HK-2 (cell line): ENCODE measurements at regions not wholly inside any gene's neighbourhood (a gene's known extent, or its start where the extent isn't known, plus 50 kb on each side); places are given as distances from the start of the nearest gene placed in this dataset.

ENCODE experiments used
- DNase-seq: peaks from one replicate; pipeline ENCODE4 v3.0.0-alpha.2; 2018; ENCODE audit not compliant: unreplicated experiment

DNA sequence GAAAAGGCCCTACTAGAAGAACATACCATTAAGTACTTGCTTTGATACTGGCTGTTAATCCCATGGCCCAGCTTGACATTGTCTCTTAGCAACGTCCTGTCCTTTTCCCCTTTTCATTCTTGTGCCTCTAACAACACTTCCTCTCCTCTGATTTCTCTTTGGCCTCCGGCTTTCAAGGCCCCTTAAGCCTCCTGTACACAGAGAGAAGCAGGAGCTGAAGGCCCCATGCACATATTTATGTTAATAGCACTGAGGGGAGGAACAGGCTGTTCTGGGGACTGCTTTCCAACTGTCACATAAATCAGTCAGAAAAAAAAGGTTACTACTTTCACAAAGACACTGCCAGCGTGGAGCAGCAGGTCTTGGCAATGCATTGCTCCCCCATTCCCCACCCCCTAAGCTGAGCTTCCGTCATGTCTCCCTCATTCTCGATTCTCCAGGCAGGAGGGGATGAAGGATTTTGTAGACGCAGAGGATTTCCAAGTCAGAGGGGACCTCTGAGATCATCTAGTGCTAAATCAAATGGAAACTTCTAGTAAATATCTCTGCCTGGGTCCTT, 257.4 kb upstream of the ADAMTS9 start:
- DNase-seq = no peak

DNA sequence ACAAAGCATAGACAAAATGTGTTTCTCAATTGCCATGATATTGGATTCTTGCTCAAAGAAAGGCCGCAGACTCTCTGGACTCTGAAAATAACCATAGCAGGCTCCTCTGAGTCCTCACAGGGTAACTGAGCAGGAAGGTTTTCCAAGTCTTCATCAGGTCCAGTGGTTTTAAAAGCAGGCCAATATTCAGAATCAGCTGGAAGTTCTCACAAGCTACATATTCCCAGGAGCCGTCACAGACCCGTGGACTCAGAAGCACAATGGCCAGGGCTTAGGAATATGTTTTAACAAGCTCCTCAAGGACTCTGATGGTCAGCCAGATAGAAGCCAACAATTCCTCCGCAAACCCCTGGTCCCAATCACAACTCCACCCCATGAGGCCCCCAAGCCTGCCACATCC, 256.1 kb upstream of the ADAMTS9 start:
- no peak for DNase-seq

DNA sequence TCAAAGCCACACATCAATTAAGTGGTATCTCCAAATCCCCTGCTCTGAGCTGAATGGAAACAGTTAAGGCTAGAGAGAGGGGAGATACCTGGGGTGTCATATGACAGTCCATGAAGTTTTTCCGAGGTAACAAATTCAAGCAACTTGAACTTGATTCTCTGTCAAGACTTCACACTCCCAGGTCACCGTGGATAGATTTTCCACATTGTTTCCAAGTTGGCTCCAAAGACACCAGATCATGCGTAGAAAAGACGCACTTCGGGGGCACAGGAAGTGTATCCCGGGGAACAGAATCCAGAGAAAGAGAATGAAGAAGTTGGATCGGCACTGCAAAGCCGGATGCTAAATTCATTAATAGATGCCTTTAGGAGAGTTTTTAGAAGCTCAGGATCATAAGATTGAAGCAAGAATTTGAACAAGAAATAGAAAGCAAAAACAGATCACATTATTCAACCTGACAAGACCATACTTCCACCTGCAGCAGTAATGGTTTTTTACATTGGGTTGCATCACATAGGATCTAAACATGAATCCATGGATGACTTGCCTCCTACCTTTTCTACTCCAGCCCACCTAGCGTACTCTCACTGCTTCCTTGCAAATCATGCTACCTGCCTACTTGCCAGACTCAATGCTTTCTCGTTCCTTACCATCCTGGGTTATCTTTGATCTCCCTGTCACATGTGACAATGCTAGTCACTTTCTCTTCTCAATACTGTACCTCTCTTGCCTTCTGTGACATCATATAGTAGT, 253.0 kb upstream of the ADAMTS9 start:
- no peak for DNase-seq

DNA sequence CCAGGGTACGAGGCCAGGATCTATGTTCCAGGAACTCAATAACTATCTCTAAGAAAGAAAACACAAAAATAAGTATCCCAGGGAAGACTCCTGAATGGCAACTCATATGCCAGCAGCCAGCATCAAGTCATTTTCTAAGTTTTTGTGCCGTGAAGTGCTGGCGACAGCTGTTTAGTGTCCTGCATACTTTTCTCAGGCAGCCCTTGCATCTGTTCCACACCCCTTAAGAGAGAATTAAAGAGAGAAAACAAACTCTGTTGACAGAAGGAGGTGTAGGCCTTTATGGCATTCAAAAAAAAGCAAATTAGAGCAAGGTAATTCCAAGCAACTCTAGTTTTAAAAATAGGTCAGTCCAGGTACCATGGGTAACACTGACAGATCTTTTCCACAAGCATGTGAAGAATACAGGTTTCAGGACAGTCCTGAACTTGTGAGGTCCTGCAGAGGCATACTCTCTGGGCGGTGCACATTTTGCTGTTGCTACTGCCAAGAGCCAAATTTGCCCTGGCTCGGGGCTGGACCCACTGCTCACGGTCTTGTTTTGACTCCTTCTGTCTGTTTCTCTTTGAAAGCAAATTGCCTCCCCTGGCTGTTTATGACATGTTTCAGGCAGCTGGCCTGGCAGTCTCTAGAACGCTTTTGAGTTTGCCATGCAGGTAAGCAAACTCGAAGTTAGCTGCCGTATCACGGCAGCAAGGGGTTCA, 252.1 kb upstream of the ADAMTS9 start:
- DNase-seq = no peak

DNA sequence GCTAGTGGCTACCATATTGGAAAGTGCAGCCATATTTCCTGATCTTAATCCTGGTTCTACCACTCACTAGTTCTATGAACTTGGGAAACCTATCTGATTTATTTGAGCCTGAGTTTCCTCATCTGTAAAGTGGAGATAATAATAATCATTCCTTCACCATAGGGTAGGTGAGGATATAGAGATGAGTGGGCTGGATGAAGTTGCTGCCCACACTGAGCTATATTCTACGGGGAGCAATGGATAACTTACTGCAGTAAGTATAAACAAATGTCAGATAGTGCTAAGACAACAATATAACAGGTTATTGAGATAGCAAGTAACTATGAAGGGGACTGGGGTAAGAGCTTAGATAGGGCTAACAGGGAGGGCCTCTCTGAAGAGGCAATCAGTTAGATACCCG, 251.5 kb upstream of the ADAMTS9 start:
- no peak for DNase-seq

DNA sequence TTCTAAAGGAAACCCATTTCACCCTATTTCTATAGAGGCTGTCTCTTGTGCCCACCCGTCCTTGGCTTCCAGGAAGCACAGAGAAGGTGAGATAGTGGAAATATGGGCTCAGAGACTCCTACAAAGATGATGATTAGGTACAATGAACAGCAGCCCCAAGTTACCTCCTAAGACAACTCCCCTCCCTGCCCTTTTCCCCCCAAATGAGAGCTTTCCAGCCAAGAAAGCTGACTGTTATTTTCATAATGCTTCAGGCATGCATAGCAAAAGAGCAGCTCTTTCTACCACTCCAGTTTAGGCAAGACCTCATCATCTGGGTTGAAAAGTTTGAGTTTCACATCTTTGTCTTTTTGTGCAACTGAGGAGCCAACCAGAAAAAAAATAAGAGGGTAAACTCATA, 248.8 kb upstream of the ADAMTS9 start:
- DNase-seq = no peak

DNA sequence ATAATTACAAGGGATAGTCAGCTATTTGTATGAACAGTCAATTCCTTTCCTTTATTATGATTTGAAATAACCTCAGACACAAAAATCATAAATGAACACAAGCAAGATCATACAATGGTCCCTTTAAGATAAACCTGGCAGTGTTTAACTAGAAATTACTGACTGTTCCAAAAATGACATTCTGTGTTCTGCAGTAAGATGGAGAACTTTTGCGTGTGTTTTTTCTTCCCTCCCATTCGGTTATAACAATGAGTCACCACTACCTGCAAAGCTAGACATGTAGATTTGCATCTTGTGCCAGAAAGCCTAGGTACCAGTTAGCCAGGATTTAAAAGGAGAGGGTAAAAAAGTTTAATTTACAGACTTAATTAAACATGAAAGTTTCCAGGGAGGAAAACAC, 248.2 kb upstream of the ADAMTS9 start:
- no peak for DNase-seq

DNA sequence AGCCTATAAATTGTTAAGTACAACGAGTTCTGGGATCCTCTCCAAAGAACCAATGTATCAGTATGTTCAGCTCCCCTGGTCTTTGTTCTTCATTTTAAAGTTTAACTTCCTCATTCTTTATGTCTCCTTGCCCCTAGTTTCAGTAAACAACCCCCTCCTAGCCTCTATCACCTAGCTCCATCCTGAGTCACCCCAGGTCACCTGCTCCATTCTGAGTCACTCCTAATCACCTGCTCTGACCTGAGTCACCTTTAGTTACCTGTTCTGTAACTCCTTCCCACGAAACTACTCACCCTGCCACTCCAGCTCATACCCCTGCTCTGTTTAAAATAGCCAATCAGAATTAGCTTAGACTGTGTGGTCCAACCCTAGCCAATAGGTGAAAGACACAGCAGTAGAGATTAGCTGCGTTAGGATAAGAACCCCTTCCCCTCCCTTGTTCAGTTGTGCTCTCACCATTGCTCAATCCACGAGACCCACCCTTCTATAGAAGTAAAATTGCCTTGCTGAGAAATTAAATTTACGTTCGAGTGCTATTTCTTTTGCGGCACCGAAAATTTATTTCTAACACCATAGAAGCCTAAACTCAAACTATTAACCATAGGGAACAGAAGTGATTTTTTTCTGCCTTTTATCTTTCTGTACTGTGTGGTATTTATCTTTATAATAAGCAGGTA, 245.0 kb upstream of the ADAMTS9 start:
- DNase-seq = no peak

DNA sequence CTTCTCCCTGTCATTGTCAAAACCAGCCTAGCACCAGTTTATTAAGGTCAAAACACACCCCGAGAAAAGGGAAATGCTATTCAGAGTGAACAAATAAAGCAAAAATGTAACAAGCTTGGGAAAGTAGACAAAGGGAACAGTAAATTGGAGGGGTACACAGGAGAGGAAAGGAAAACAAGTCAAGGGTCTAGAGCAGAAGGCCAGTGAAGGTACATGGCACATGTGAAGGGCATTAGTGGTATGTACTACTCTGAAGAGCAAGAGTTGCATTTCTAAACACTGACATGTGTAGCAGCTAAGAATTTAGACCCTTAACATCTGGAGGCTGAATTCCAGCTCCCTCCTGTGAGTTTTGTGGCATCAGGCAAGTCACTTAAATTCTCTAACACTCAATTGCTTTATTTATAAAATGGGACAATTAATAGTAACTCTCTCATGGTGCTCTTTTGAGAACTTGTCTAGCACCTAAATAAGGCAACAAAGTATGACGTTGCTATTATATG, 244.3 kb upstream of the ADAMTS9 start:
- DNase-seq = no peak

DNA sequence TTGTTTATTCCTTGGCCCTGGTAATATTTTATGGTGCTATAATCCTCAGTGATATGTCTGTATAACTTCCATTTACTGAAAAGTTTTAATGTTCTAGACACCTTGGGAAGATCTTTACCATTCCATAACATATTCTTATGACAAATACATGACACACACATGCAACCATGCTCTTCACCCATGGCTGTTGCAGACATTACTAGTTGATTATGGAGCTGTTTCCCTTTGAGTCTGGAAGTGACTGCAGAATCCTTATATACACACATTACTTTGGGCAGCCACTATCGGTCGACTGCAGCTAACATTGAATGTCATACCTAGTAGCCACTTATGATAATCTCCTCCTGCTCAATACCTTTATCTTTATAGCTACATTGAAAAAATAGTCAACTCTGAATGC, 243.1 kb upstream of the ADAMTS9 start:
- no peak for DNase-seq

DNA sequence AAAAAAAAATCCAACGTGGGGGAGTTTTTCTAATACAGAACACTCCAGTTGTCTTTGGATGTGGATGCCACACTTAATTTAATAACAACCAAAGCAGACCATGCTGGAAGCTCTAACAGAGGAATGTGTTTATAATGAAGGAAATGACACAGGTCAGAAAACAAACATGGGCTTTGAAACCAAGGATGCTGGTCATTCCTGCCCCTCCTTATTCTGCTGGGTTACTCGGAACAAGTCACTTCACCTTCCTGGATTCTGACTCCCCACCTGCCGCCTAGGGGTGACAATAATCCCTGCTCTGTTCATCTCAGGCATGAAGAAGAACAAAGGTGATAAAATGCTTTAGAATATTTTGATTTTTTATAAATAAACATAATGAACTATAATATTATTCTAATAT, 240.9 kb upstream of the ADAMTS9 start:
- no peak for DNase-seq

DNA sequence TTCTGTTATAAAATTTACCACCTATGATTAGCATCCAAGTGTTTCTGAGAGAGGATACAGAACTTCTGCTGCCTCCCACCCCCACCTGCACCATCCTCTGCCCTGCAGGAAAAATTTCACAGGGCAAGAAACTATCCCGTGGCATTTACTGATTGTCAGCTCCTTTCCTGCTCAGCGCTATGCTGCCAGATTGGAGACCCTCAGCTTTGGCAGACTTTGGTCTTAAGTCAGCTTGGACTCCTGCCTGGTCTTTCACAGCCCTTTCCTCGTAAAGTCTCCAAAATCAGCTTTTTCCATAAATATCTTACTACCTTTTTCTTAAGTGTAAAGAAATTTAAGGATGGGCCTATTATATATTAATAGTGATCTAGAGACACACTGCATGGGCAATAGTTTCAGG, 239.9 kb upstream of the ADAMTS9 start:
- no peak for DNase-seq

DNA sequence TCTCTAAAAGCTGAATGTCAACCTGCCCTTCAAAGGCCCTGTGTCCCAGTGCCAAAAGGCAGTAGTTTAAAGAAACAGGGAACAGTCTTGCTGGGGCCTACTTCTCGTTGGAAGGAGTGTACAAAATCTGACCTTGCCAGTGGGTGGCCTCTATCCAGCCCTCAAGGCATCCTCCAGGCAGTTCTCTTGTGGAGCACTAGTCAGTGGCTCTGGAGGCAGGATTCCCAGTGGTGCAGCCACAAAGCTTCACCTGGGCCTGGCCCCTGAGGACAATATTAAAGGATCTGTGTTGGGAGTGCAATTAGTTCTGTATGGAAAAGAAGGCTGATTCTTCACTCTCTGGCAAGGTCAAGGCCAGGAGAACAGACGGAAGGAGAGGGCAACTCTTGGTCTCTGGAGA, 237.8 kb upstream of the ADAMTS9 start:
- DNase-seq = no peak

DNA sequence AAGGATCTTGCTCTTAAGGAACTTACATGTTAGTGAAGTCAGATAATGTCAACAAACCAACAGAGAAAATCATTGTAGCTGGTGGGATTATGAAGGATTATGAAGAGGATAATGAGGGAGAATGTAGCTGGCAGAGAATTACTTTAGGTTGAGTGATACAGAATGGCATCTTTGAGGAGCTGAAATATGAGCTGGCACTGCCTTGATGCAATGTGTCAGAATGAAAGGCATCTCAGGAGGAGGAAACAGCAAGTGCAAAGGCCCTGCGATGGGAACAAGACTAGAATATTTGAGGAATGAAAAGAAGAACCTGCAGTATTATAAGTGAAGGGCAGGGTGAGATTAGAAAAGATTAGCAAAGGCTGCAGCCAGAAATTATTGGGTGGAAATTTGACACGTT, 237.2 kb upstream of the ADAMTS9 start:
- DNase-seq = no peak

DNA sequence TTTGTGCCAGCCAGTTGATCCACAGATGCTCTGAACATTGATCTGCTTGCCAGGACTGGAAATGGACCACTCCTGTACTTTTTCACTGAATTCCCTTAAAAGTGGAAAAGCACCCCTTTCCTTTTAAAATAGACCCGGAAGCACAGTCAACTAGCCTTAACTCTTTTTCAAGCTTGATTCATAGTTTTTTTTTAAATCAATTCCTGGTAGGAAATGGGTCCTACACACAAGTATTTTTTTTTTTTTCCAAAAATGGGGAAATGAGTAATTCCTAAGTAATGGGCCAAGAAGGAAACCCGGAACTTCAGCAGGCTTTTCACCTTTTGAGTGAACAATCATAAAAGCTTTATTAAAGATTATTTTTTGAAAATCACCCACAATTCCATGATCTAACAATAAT, 234.4 kb upstream of the ADAMTS9 start:
- DNase-seq = no peak

DNA sequence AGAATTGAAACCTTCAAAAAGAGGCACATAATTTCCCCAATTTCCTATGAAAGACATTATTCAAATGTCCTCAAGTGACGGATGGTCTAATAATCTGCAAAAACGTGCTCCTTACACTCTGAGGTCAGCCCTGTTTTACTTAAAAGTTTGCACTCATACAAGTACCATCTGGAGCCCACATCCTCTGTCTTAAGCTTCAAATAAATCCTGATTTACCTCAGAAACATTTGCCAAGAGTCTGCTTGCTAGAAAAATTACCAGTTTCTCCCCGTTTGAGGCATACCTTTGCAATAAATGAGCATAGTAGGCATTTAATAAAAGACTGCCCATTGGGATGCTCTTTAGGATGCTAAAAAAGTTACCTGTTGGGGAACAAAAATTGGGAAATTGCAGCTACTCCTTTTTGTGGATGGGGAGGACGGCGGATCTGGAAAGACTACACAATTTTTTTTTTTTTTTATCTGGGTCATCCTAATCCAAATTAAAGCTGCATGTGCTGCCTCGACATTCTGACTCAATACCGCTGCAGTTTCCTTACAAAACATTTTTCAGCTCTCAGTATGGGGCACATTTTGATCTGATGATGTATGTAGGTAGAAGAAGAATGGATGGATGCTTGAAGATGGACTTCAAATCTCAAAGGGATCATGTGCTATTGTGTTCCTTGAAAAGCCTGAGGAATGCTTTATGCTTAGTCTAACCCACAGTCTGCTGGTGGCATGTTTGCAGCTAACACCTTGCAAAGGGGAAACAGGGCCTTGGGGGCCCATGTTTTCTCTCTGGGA, 233.7 kb upstream of the ADAMTS9 start:
- no peak for DNase-seq

DNA sequence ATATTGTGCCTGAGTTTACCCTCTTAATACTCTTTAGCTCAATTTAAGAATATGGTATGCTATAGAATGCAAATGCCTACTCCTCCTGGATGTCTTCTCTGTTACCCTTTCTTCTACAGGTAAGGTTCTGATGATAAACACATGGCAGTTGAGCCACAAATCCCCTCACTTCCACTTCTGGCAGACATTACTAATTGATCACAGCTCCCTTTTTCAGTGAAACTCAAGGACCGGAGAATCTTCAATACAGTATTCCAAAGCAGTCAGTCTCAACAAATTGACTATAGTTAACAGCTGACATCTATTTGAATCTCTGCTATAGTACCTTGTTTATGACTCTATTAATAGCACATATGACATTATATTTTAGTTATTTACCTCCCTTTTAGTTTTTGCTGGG, 232.1 kb upstream of the ADAMTS9 start:
- DNase-seq = no peak

DNA sequence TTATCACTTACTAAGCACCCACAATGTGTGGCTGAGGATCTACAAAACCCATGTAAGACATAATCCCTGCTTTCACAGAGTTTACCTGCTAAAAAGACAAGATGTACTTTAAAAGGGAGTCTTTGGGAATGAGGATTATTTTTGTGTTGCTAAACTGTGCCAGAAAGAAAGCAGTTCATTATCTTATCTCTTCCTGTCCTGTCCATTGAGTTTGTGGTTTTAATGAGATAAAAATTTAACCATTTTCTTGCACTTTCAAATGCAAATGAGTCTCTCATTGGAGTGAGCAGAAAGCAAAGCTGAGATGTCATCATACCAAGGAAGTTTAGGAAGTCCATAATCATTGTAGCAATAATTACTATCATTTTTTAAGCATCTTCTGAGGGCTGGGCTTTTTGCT, 231.2 kb upstream of the ADAMTS9 start:
- DNase-seq = no peak

DNA sequence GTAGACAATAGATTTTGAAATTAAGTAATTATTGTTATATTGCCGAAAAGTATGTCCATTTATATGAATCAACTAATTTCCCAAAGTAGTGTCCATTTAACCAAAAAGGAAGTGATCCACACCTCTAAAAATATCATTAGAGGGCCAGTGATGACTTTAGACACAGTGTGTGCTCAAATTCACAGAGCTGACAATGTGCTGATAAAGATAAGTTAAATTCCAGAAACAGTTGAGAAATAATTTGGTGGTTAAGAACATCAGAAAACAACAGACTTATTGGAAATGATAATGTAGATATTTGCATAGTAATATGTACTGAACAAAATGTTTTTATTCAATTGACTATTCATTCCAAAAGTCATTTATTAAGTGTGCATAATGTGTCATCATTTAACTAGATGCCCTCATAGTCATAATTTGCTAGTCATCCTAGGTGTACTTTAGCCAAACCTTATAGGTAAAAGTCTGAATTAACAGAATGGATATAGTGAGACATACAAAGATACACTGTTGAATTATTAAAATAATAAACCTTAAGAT, 230.2 kb upstream of the ADAMTS9 start:
- DNase-seq = no peak

DNA sequence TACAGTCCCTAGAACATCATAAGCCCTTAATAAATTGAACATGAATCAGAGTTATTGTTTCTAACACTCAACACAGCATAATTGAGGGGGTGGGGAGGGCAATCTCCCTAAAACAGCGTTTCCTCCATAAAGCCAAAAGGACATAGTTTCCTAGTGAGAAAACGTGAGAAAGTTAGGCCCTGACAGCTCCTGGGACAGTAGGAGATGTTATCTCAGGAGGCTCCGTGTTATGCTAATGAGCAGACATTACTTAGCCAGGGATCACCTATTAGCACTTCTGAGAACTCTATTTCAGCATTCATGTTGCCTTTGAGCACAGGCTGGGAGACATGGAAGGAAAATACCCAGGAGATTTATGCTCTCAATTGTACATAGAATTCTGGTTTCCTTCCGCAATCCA, 229.1 kb upstream of the ADAMTS9 start:
- DNase-seq = no peak

DNA sequence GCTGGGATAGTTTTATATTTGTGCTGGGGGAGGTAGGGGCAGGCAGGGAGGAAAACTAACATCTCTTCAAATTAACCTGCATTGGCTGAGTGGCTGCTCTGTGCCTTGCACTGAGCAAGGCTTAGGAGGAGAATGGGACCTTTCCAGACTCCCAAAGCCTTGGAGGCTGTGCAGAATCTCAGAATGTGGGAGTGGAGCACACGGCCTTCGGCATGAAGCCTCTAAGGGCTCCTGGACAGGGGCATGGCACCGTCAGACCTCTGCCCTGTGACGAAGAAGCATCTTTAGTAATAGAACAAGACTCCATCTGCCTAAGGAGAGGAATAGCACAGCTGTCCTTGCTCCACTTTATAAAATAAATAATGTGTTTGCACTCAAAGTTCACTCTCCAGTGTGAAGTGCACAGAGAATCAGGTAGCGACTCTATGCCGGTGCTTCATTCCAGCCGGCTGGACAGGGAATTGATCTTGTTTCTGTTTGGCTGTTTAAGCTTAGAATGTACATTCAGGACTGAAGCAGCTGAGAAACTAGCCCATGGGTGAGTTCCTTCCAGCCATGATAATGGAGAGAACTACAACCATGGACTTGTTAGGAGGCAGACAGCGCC, 228.5 kb upstream of the ADAMTS9 start:
- no peak for DNase-seq
